GM12878 (cell line): ENCODE measurements at regions not wholly inside any gene's neighbourhood (a gene's known extent, or its start where the extent isn't known, plus 50 kb on each side); places are given as distances from the start of the nearest gene placed in this dataset.

Source experiments
- ATAC-seq: fragments of 200-7000 bp; cut with Tn5 transposase; 3 replicates; pipeline ENCODE4 v1.9.1; 2020; ENCODE audit warnings: mild to moderate bottlenecking, moderate library complexity
- BruUV-seq: library from RNA; stranded (reverse); fragments of 400-500 nt; replicated peaks from 2 replicates; lab custom pipeline; 2021; lab: Mats Ljungman, UMichigan
- CTCF ChIA-PET: fragments of 300-600 bp; sonication (Branson Sonifier 250); formaldehyde crosslinking; extraction: SDS; loops from one replicate; lab custom pipeline; 2021; ENCODE audit warnings: inconsistent platforms; lab: Yijun Ruan, JAX
- POLR2A ChIA-PET: fragments of 350-600 bp; formaldehyde crosslinking; extraction: SDS; loops from one replicate; lab custom pipeline; 2021; ENCODE audit warnings: inconsistent platforms; lab: Charles Lee
- RAD21 ChIA-PET: fragments of 300-600 bp; sonication (Branson Sonifier 250); formaldehyde crosslinking; loops from one replicate; lab custom pipeline; 2023; ENCODE audit warnings: antibody characterized with exemption; ENCODE audit not compliant: unreplicated experiment; lab: Charles Lee
- SMC1A ChIA-PET: fragments of 300-600 bp; sonication (Branson Sonifier 250); formaldehyde crosslinking; loops from one replicate; lab custom pipeline; 2023; ENCODE audit not compliant: unreplicated experiment, uncharacterized antibody; lab: Charles Lee
- DNase-seq: peaks from one replicate; pipeline ENCODE4 v3.0.0-alpha.2; 2011; ENCODE audit warnings: low read depth, low spot score
- FAIRE-seq: peaks from 3 replicates; lab custom pipeline; 2011; peaks lifted over from hg19 to GRCh38; lab: Jason Lieb, UNC
- H2AFZ ChIP-seq: 2 replicates; pipeline ENCODE4 v1.6.0; 2011; ENCODE audit warnings: low read depth, low read length, control low read depth; ENCODE audit not compliant: control insufficient read depth
- H3K27ac ChIP-seq: 2 replicates; pipeline ENCODE4 v1.5.1; 2011; ENCODE audit warnings: control low read depth; ENCODE audit not compliant: control insufficient read depth, insufficient read depth
- H3K27me3 ChIP-seq, 2 experiments: replicated peaks in 1 of 2; 2 replicates each; pipeline versions ENCODE4 v1.6.0 to v1.6.1; 2011; ENCODE audit warnings: low read length in 1 of 2; ENCODE audit not compliant: control insufficient read depth in 2 of 2, insufficient read depth in 2 of 2
- H3K36me3 ChIP-seq, 2 experiments: 2 replicates each; pipeline ENCODE4 v1.5.1; 2011; ENCODE audit warnings: low read length in 1 of 2; ENCODE audit not compliant: control insufficient read depth in 2 of 2, insufficient read depth in 2 of 2
- H3K4me1 ChIP-seq: 2 replicates; pipeline ENCODE4 v1.6.1; 2011; ENCODE audit warnings: mild to moderate bottlenecking, low read length, moderate library complexity, mixed read lengths; ENCODE audit not compliant: control insufficient read depth, insufficient read depth
- H3K4me2 ChIP-seq: 2 replicates; pipeline ENCODE4 v1.6.0; 2011; ENCODE audit warnings: control low read depth; ENCODE audit not compliant: control insufficient read depth, insufficient read depth
- H3K4me3 ChIP-seq: fragments of 200-600 bp; sonication (generic); 2 replicates; pipeline ENCODE4 v1.5.1; 2016
- H3K79me2 ChIP-seq: 2 replicates; pipeline ENCODE4 v1.6.0; 2011; ENCODE audit warnings: low read length; ENCODE audit not compliant: control insufficient read depth, insufficient read depth
- H3K9ac ChIP-seq: 2 replicates; pipeline ENCODE4 v1.8.0; 2011; ENCODE audit warnings: low read length, control low read depth, mixed read lengths; ENCODE audit not compliant: control insufficient read depth, insufficient read depth
- H3K9me3 ChIP-seq: replicated peaks from 3 replicates; pipeline ENCODE4 v1.5.1; 2011; ENCODE audit warnings: mild to moderate bottlenecking, low read length; ENCODE audit not compliant: control insufficient read depth, insufficient read depth
- H4K20me1 ChIP-seq: 2 replicates; pipeline ENCODE4 v1.6.0; 2011; ENCODE audit not compliant: control insufficient read depth, insufficient read depth
- CBX5 ChIP-seq: sonication (generic); IDR thresholded peaks from 2 replicates; pipeline ENCODE4 v1.6.1; 2016; ENCODE audit warnings: low read depth, moderate library complexity, mild to moderate bottlenecking, inconsistent platforms
- IKZF1 ChIP-seq: fragments of 450-650 bp; conservative IDR thresholded peaks from 2 replicates; pipeline ENCODE4 v1.6.1; 2017; ENCODE audit warnings: antibody characterized with exemption, mild to moderate bottlenecking
- JUND ChIP-seq: IDR thresholded peaks from 2 replicates; pipeline ENCODE4 v1.6.1; 2012; ENCODE audit warnings: low read depth, mild to moderate bottlenecking, low read length, improper control_type of control experiment, moderate library complexity
- KDM1A ChIP-seq: fragments of 200-600 bp; sonication (generic); IDR thresholded peaks from 2 replicates; pipeline ENCODE4 v1.6.1; 2016; ENCODE audit warnings: borderline replicate concordance
- MYB ChIP-seq: fragments of 150-350 bp; IDR thresholded peaks from 2 replicates; pipeline ENCODE4 v1.6.1; 2014; ENCODE audit warnings: mild to moderate bottlenecking, low read depth, low read length, borderline replicate concordance
- NFYB ChIP-seq: IDR thresholded peaks from 2 replicates; pipeline ENCODE4 v1.6.1; 2011; ENCODE audit warnings: low read depth, mild to moderate bottlenecking, low read length, improper control_type of control experiment, moderate library complexity; ENCODE audit not compliant: insufficient read depth
- POU2F2 ChIP-seq: IDR thresholded peaks from 3 replicates; pipeline ENCODE4 v1.6.1; 2011; ENCODE audit warnings: low read depth, mild to moderate bottlenecking, low read length, borderline replicate concordance
- RAD51 ChIP-seq: fragments of 450-650 bp; IDR thresholded peaks from 2 replicates; pipeline ENCODE4 v1.6.1; 2016; ENCODE audit warnings: moderate library complexity, mild to moderate bottlenecking, inconsistent platforms
- SMC3 ChIP-seq: IDR thresholded peaks from 2 replicates; pipeline ENCODE4 v1.6.1; 2011; ENCODE audit warnings: low read length, improper control_type of control experiment, borderline replicate concordance
- TBL1XR1 ChIP-seq: IDR thresholded peaks from 2 replicates; pipeline ENCODE4 v1.6.1; 2012; ENCODE audit warnings: low read depth, low read length, improper control_type of control experiment
- YY1 ChIP-seq: IDR thresholded peaks from 2 replicates; pipeline ENCODE4 v1.6.1; 2011; ENCODE audit warnings: low read depth, mild to moderate bottlenecking, low read length
- WGBS: methylation state at CpG from one replicate; pipeline ENCODE4 v1.1.6; 2016; ENCODE audit warnings: low lambda C conversion rate; ENCODE audit not compliant: insufficient replicate concordance, insufficient coverage; ENCODE audit errors: missing lambda C conversion rate; 5-methylcytosine and 5-hydroxymethylcytosine counted together
- in situ Hi-C: fragments of 300-500 bp; cut with MboI; formaldehyde crosslinking; loops from 9 replicates; pipeline ENCODE4 v1.14.3; 2018; ENCODE audit warnings: mixed read lengths
- intact Hi-C: fragments of 100-400 bp; cut with micrococcal nuclease; formaldehyde crosslinking; loops from one replicate; pipeline ENCODE4 v1.14.2; 2022; ENCODE audit not compliant: unreplicated experiment
- TF ChIP-seq, protein P1 (sequence below): fragments of 450-650 bp; IDR thresholded peaks from 2 replicates; pipeline ENCODE4 v1.6.1; 2017; ENCODE audit warnings: mild to moderate bottlenecking, moderate library complexity

DNA sequence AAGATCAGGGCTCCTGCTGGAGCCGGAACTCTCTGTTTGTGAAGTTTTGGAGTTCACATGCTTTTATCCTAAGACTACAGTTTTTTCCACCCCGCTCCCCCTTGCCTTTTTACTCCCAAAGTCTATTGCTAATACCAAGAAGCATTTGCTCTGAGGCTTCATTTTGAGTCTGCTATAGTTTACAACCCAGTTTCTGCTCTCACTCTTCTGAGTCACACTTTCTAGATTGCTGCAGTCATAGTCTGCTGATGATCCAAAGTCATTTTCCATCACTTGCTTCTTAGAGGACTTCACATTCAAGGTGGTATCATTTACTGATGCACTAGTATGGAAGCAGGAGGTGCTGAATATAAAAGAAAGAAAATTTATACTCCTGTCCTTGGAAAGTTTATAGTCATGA, 937.4 kb downstream of the IGSF11 start:
- Histone ChIP-seq H3K4me1 (no peaks in the 10 kb centered on the region), H3K27me3 (no peaks in the 10 kb centered on the region), H3K36me3 (no peaks in the 10 kb centered on the region), H3K4me3 (no peak overlapping the region), H2AFZ (no peak overlapping the region), H3K79me2 (no peaks in the 10 kb centered on the region), H4K20me1 (no peaks in the 10 kb centered on the region), H3K9me3 (no peaks in the 10 kb centered on the region; the same call in 2 of the 3 replicates), H3K27ac (no peak overlapping the region), H3K4me2 (no peak overlapping the region), H3K9ac (no peak overlapping the region)
- no TSS peak for BruUV-seq
- CTCF ChIA-PET = no interaction called here
- in situ Hi-C loops (no loop called here), intact Hi-C loops (no loop called here)
- ATAC-seq (no peak), DNase-seq (no peak), FAIRE-seq (no peak)
- whole genome bisulfite sequencing = 19% methylated on average over 2 of the region's 2 CpGs
- TF ChIP-seq CBX5 (no peak), KDM1A (no peak), IKZF1 (no peak), RAD51 (no peak), JUND (no peak), POU2F2 (no peak), YY1 (no peak), MYB (no peak), SMC3 (no peak), NFYB (no peak), TBL1XR1 (no peak)
- TF ChIP-seq, protein P1, sequence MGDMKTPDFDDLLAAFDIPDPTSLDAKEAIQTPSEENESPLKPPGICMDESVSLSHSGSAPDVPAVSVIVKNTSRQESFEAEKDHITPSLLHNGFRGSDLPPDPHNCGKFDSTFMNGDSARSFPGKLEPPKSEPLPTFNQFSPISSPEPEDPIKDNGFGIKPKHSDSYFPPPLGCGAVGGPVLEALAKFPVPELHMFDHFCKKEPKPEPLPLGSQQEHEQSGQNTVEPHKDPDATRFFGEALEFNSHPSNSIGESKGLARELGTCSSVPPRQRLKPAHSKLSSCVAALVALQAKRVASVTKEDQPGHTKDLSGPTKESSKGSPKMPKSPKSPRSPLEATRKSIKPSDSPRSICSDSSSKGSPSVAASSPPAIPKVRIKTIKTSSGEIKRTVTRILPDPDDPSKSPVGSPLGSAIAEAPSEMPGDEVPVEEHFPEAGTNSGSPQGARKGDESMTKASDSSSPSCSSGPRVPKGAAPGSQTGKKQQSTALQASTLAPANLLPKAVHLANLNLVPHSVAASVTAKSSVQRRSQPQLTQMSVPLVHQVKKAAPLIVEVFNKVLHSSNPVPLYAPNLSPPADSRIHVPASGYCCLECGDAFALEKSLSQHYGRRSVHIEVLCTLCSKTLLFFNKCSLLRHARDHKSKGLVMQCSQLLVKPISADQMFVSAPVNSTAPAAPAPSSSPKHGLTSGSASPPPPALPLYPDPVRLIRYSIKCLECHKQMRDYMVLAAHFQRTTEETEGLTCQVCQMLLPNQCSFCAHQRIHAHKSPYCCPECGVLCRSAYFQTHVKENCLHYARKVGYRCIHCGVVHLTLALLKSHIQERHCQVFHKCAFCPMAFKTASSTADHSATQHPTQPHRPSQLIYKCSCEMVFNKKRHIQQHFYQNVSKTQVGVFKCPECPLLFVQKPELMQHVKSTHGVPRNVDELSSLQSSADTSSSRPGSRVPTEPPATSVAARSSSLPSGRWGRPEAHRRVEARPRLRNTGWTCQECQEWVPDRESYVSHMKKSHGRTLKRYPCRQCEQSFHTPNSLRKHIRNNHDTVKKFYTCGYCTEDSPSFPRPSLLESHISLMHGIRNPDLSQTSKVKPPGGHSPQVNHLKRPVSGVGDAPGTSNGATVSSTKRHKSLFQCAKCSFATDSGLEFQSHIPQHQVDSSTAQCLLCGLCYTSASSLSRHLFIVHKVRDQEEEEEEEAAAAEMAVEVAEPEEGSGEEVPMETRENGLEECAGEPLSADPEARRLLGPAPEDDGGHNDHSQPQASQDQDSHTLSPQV = no peak
- RAD21 ChIA-PET = no interaction called here
- POLR2A ChIA-PET = no interaction called here
- SMC1A ChIA-PET = no interaction called here
